Stimulated activated CD8-positive, alpha-beta memory T cell treated with anti-CD3 and anti-CD28 coated beads, Interleukin-2, amount 100 ng/mL, for 48 hours (primary cell): ENCODE measurements at regions not wholly inside any gene's neighbourhood (a gene's known extent, or its start where the extent isn't known, plus 50 kb on each side); places are given as distances from the start of the nearest gene placed in this dataset.
"Not testable (repeated sequence)": the region's sequence is repeated elsewhere in the genome, so short reads cannot be mapped to it uniquely, and the experiment has no call there.

Source experiments
- DNase-seq, 2 donors: peaks; one replicate each; pipeline ENCODE4 v3.0.0-alpha.2; 2020; ENCODE audit warnings: low read depth in 2 of 2

- no peak for DNase-seq
These were observed 51.8 kb upstream of the MYB start for GRCh38 chr6:135129136-135129856.

GRCh38 chr6:135128268-135128914 is 52.7 kb upstream of the MYB start:
- peak; percentile 41 to 42 for DNase-seq

GRCh38 chr6:135126729-135127128 is 54.4 kb upstream of the MYB start:
- DNase-seq, result no peak

- no peak for DNase-seq
These were observed 55.1 kb upstream of the MYB start for GRCh38 chr6:135126034-135126433.

- no peak for DNase-seq
These were observed 59.7 kb upstream of the MYB start for GRCh38 chr6:135121434-135121833.

- DNase-seq, result no peak
These were observed 62.9 kb upstream of the MYB start for GRCh38 chr6:135118134-135118730.

- no peak for DNase-seq
These were observed 62.9 kb upstream of the HBS1L start for GRCh38 chr6:135117413-135117968.

- no peak for DNase-seq
These were observed 61.9 kb upstream of the HBS1L start for GRCh38 chr6:135116571-135116970.

- DNase-seq, result no peak
These were observed 61.2 kb upstream of the HBS1L start for GRCh38 chr6:135115834-135116233.

- DNase-seq, result no peak
These were observed 60.8 kb upstream of the HBS1L start for GRCh38 chr6:135115411-135115810.

- DNase-seq, result peak; percentile 31 to 50
These were observed 59.9 kb upstream of the HBS1L start for GRCh38 chr6:135114355-135115145.

- no peak for DNase-seq
These were observed 59.2 kb upstream of the HBS1L start for GRCh38 chr6:135113860-135114259.

- DNase-seq, result not testable (repeated sequence)
These were observed 58.3 kb upstream of the HBS1L start for GRCh38 chr6:135112951-135113350.

GRCh38 chr6:135110261-135110781 is 55.7 kb upstream of the HBS1L start:
- not testable (repeated sequence) for DNase-seq

- no peak for DNase-seq
These were observed 55.1 kb upstream of the HBS1L start for GRCh38 chr6:135109761-135110160.

- DNase-seq, result no peak
These were observed 54.1 kb upstream of the HBS1L start for GRCh38 chr6:135108692-135109091.

GRCh38 chr6:135106611-135107010 is 52.0 kb upstream of the HBS1L start:
- no peak for DNase-seq

- DNase-seq, result no peak
These were observed 51.1 kb upstream of the HBS1L start for GRCh38 chr6:135105710-135106109.

- no peak for DNase-seq
These were observed 50.7 kb upstream of the HBS1L start for GRCh38 chr6:135105299-135105698.
